IMR-90 (cell line): ENCODE measurements at regions not wholly inside any gene's neighbourhood (a gene's known extent, or its start where the extent isn't known, plus 50 kb on each side); places are given as distances from the start of the nearest gene placed in this dataset.

Source experiments
- CTCF ChIP-seq: conservative IDR thresholded peaks from 2 replicates; pipeline ENCODE4 v1.5.1; 2012; ENCODE audit warnings: mild to moderate bottlenecking, low read depth, low read length, improper control_type of control experiment
- MAZ ChIP-seq: IDR thresholded peaks from 2 replicates; pipeline ENCODE4 v1.6.1; 2012; ENCODE audit warnings: low read depth, mild to moderate bottlenecking, low read length, improper control_type of control experiment, moderate library complexity, borderline replicate concordance
- POLR2A ChIP-seq: IDR thresholded peaks from 2 replicates; pipeline ENCODE4 v1.6.1; 2012; ENCODE audit warnings: mild to moderate bottlenecking, low read depth, low read length
- RFX5 ChIP-seq: IDR thresholded peaks from 2 replicates; pipeline ENCODE4 v1.8.0; 2012; ENCODE audit warnings: low read depth, mild to moderate bottlenecking, low read length, moderate library complexity

GRCh38 chr12:107568718-107569117 lies 116.9 kb upstream of the PWP1 start:
- no peak for TF ChIP-seq POLR2A
- no peak for TF ChIP-seq RFX5
- no peak for TF ChIP-seq CTCF
- TF ChIP-seq MAZ, result no peak
